Parathyroid adenoma (tissue), 2 donors: ENCODE measurements at regions not wholly inside any gene's neighbourhood (a gene's known extent, or its start where the extent isn't known, plus 50 kb on each side); places are given as distances from the start of the nearest gene placed in this dataset.

Experiments
- H2AFZ ChIP-seq: fragments of 300-600 bp; sonication (generic); one replicate; pipeline ENCODE4 v1.7.0; 2017; ENCODE audit warnings: antibody characterized with exemption, mild to moderate bottlenecking
- H3K27ac ChIP-seq: fragments of 300-600 bp; sonication (generic); one replicate; pipeline ENCODE4 v1.7.0; 2017
- H3K27me3 ChIP-seq: fragments of 300-600 bp; sonication (generic); one replicate; pipeline ENCODE4 v1.7.0; 2017; ENCODE audit warnings: low read length; ENCODE audit not compliant: control insufficient read depth, insufficient read depth
- H3K36me3 ChIP-seq: fragments of 300-600 bp; sonication (generic); one replicate; pipeline ENCODE4 v1.7.0; 2017; ENCODE audit warnings: low read length; ENCODE audit not compliant: control insufficient read depth, insufficient read depth
- H3K4me1 ChIP-seq: fragments of 300-600 bp; sonication (generic); one replicate; pipeline ENCODE4 v1.7.0; 2017; ENCODE audit warnings: control low read depth
- H3K4me2 ChIP-seq: fragments of 300-600 bp; sonication (generic); one replicate; pipeline ENCODE4 v1.7.0; 2017; ENCODE audit warnings: low read length
- H3K4me3 ChIP-seq: fragments of 300-600 bp; sonication (generic); one replicate; pipeline ENCODE4 v1.7.0; 2017; ENCODE audit warnings: low read depth, low read length
- H3K79me2 ChIP-seq: fragments of 300-600 bp; sonication (generic); one replicate; pipeline ENCODE4 v1.7.0; 2017; ENCODE audit warnings: control low read depth
- H3K9ac ChIP-seq: fragments of 300-600 bp; sonication (generic); one replicate; pipeline ENCODE4 v1.7.0; 2017; ENCODE audit warnings: mild to moderate bottlenecking
- H3K9me3 ChIP-seq: fragments of 300-600 bp; sonication (generic); one replicate; pipeline ENCODE4 v1.7.0; 2017; ENCODE audit warnings: low read length; ENCODE audit not compliant: control insufficient read depth
- TF ChIP-seq, protein P1 (sequence below): fragments of 300-600 bp; sonication (generic); IDR thresholded peaks from one replicate; pipeline ENCODE4 v1.7.0; 2017; ENCODE audit warnings: antibody characterized with exemption, mild to moderate bottlenecking
- donor health status: primary hyperparathyroidism.

- TF ChIP-seq, protein P1, sequence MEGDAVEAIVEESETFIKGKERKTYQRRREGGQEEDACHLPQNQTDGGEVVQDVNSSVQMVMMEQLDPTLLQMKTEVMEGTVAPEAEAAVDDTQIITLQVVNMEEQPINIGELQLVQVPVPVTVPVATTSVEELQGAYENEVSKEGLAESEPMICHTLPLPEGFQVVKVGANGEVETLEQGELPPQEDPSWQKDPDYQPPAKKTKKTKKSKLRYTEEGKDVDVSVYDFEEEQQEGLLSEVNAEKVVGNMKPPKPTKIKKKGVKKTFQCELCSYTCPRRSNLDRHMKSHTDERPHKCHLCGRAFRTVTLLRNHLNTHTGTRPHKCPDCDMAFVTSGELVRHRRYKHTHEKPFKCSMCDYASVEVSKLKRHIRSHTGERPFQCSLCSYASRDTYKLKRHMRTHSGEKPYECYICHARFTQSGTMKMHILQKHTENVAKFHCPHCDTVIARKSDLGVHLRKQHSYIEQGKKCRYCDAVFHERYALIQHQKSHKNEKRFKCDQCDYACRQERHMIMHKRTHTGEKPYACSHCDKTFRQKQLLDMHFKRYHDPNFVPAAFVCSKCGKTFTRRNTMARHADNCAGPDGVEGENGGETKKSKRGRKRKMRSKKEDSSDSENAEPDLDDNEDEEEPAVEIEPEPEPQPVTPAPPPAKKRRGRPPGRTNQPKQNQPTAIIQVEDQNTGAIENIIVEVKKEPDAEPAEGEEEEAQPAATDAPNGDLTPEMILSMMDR, result no peak
- H2AFZ ChIP-seq, result no peak overlapping the region
- H3K4me1 ChIP-seq, result peaks cover 20% of the 10 kb centered on the region
Observed at GRCh38 chr2:2746731-2747130, 415.7 kb upstream of the MYT1L start.

GRCh38 chr2:2744958-2745715 is 414.1 kb upstream of the MYT1L start:
- TF ChIP-seq, protein P1, result no peak
- no peaks in the 10 kb centered on the region for H3K9me3 ChIP-seq
- H3K4me1 ChIP-seq, result peaks cover 20% of the 10 kb centered on the region
- no peak overlapping the region for H3K27ac ChIP-seq
- no peaks in the 10 kb centered on the region for H3K79me2 ChIP-seq
- H2AFZ ChIP-seq, result no peak overlapping the region
- no peaks in the 10 kb centered on the region for H3K27me3 ChIP-seq
- no peak overlapping the region for H3K9ac ChIP-seq
- H3K36me3 ChIP-seq, result no peaks in the 10 kb centered on the region
- no peak overlapping the region for H3K4me3 ChIP-seq
- no peak overlapping the region for H3K4me2 ChIP-seq

More at GRCh38 chr2:2746731-2747130, 415.7 kb upstream of the MYT1L start:
- H3K27me3 ChIP-seq, result no peaks in the 10 kb centered on the region
- H3K9ac ChIP-seq, result no peak overlapping the region
- no peaks in the 10 kb centered on the region for H3K36me3 ChIP-seq
- no peak overlapping the region for H3K27ac ChIP-seq
- no peak overlapping the region for H3K4me2 ChIP-seq
- H3K79me2 ChIP-seq, result no peaks in the 10 kb centered on the region
- H3K9me3 ChIP-seq, result no peaks in the 10 kb centered on the region
- no peak overlapping the region for H3K4me3 ChIP-seq

DNA sequence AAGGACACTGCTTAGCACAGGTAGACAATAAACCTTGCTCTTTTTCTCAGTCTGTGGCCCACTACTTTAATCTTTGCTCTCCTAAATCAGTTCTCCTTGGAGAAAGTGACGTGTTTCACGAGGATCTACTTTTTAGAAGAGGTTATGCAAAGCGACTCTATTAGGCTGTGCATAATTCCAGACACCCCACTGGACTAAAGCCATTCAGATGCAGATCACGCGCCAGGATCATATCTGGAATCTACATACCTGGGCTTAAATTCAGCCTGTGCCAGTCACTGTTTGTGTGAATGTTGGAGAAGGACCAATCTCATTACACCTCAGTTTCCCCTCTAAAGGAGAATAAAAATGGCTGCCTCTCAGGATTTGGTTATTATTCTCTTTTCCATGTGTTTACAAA is 413.0 kb upstream of the MYT1L start:
- no peaks in the 10 kb centered on the region for H3K27me3 ChIP-seq
- peaks cover 20% of the 10 kb centered on the region for H3K4me1 ChIP-seq
- no peaks in the 10 kb centered on the region for H3K79me2 ChIP-seq
- H3K36me3 ChIP-seq, result no peaks in the 10 kb centered on the region
- peak overlapping the region; percentile 74 for H3K27ac ChIP-seq
- H3K4me3 ChIP-seq, result no peak overlapping the region
- H3K9ac ChIP-seq, result no peak overlapping the region
- no peak overlapping the region for H3K4me2 ChIP-seq
- H2AFZ ChIP-seq, result peak overlapping the region; percentile 69
- no peaks in the 10 kb centered on the region for H3K9me3 ChIP-seq
- TF ChIP-seq, protein P1, result no peak

DNA sequence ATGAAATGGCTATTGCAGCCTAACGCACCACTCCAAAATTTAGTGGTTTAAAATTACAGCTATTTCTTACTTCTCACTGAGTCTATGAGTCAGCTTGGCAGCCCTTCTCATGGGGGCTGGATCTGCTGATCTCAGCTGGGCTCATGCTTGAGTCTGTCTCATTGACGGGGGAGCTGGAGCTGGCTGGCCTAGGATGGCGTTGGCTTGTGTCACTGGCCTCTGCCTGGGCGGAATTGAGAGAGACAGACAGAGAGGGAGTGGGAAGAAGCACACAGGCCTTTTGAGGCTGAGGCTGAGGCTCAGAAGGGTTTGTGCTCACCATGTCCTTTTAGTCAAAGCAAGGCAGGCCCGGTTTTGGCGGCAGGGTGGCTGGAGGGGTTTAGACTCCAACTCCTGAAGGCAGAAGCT is 412.1 kb upstream of the MYT1L start:
- Histone ChIP-seq H3K4me3 (no peak overlapping the region), H3K27me3 (no peaks in the 10 kb centered on the region), H2AFZ (peak overlapping the region; percentile 69), H3K9ac (no peak overlapping the region), H3K9me3 (no peaks in the 10 kb centered on the region), H3K27ac (peak overlapping the region; percentile 74), H3K4me1 (peaks cover 20% of the 10 kb centered on the region), H3K4me2 (no peak overlapping the region), H3K36me3 (no peaks in the 10 kb centered on the region), H3K79me2 (no peaks in the 10 kb centered on the region)
- TF ChIP-seq, protein P1, result no peak

- peak overlapping the region; percentile 74 for H3K27ac ChIP-seq
- H3K4me2 ChIP-seq, result no peak overlapping the region
- H3K9me3 ChIP-seq, result no peaks in the 10 kb centered on the region
- no peak overlapping the region for H3K9ac ChIP-seq
- H3K4me3 ChIP-seq, result no peak overlapping the region
- no peaks in the 10 kb centered on the region for H3K36me3 ChIP-seq
- H3K27me3 ChIP-seq, result no peaks in the 10 kb centered on the region
- peaks cover 20% of the 10 kb centered on the region for H3K4me1 ChIP-seq
- H3K79me2 ChIP-seq, result no peaks in the 10 kb centered on the region
- TF ChIP-seq, protein P1, result no peak
- no peak overlapping the region for H2AFZ ChIP-seq
Observed at GRCh38 chr2:2742726-2743125, 411.7 kb upstream of the MYT1L start.
